Stimulated activated naive CD8-positive, alpha-beta T cell treated with anti-CD3 and anti-CD28 coated beads, Interleukin-15, Interleukin-2, amounts not matched to agents 100 ng/mL and 50 ng/mL, for 24 hours (primary cell): ENCODE measurements at regions not wholly inside any gene's neighbourhood (a gene's known extent, or its start where the extent isn't known, plus 50 kb on each side); places are given as distances from the start of the nearest gene placed in this dataset.

Experiments
- H3K27ac Mint-ChIP-seq: one replicate; pipeline ENCODE4 v1.8.0; 2021; ENCODE audit warnings: mild to moderate bottlenecking, mixed read lengths
- H3K27me3 Mint-ChIP-seq: one replicate; pipeline ENCODE4 v1.8.0; 2021; ENCODE audit warnings: mixed read lengths
- H3K36me3 Mint-ChIP-seq: one replicate; pipeline ENCODE4 v1.8.0; 2021; ENCODE audit warnings: low read depth, mixed read lengths
- H3K4me1 Mint-ChIP-seq: one replicate; pipeline ENCODE4 v1.8.0; 2021; ENCODE audit warnings: low read depth, mixed read lengths
- H3K4me3 Mint-ChIP-seq: one replicate; pipeline ENCODE4 v1.8.0; 2021; ENCODE audit warnings: mild to moderate bottlenecking, mixed read lengths
- H3K9me3 Mint-ChIP-seq: one replicate; pipeline ENCODE4 v1.8.0; 2021; ENCODE audit warnings: mixed read lengths

DNA sequence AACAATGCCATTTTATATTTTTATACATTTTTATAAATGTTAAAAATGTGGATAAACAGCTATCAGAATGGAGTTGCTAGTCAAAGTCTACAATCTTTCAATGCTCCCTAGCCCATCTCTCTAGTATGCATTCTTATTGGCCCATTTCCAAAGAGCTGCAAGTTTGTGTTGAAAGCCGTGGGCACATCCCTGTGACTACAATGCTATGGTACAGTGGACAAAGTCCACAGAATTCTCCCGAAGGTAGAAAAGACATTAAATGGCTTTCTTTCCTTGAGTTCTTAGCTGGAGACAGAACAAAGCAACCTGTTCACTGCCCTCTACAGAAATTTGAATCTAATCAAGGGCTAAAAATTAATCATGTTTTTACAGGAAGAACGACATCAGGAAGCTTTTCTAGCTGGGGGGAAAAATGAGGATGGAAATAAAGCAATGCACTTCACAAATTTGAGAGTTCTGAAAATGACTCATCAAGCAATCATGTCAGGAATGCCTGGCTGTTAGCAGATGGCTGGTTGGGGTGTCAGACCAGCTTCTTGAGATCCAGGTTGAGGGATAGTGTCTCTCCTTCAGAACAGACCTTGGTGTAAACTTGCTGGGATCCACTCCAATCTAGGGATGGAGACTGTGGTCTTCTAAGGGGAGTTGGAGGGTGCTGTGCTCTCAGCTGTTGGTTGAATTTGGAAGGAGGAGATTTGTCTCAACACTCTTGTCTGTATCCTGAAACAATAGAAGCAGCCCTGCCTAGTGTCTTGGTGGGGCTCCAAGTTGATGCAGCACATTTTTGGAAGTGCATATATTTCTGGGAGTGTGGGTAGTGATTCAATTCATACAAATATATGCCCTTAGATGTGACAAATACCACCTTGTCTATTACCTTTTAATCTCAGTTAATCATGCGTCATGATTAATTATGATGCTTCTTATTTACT, 143.4 kb upstream of the PHACTR1 start:
- no peak overlapping the region for H3K4me3 Mint-ChIP-seq
- H3K27ac Mint-ChIP-seq: no peak overlapping the region
- no peaks in the 10 kb centered on the region for H3K36me3 Mint-ChIP-seq
- no peaks in the 10 kb centered on the region for H3K9me3 Mint-ChIP-seq
- H3K4me1 Mint-ChIP-seq: no peaks in the 10 kb centered on the region
- no peaks in the 10 kb centered on the region for H3K27me3 Mint-ChIP-seq

DNA sequence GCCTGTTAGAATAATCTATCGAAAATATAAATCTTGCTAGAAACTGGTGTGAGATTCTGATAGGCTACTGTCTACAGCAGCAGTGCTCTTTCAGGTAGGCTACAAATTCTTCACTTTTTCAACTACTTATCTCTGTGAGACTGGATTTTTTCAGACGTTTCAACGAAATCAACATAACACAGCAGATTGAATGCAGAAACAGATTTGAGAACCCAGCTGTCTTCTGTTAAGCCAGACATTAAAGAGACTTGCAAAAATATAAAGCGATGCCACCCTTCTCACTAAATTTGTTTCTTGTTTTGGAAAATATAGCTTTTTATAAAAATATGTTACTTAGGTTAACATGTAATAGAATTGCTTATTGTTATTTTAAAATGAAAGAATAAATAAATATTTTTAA, 140.6 kb upstream of the PHACTR1 start:
- Mint-ChIP-seq H3K27me3 (no peaks in the 10 kb centered on the region), H3K36me3 (no peaks in the 10 kb centered on the region), H3K9me3 (no peaks in the 10 kb centered on the region), H3K4me3 (no peak overlapping the region), H3K4me1 (no peaks in the 10 kb centered on the region), H3K27ac (no peak overlapping the region)

DNA sequence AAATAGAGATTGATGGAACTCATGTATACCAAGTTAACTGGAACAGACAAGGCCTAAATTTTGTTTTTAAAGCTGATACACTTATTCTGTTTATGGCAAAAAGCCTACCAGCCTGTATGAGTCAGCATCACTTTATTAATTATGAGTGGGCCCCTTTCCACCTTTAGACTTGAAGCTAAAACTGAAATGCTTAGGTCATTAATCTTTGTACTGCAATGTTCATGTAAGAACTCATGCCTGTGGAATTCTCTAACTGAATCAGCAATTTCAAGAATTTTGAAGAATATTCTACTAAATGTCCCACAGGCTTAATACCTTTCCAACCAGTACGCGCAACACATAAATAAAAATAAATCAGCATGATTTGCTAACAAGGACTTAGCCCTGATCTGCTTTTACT, 140.2 kb upstream of the PHACTR1 start:
- H3K4me1 Mint-ChIP-seq: no peaks in the 10 kb centered on the region
- H3K27me3 Mint-ChIP-seq: no peaks in the 10 kb centered on the region

GRCh38 chr6:12577124-12577850, 139.3 kb upstream of the PHACTR1 start:
- H3K9me3 Mint-ChIP-seq: no peaks in the 10 kb centered on the region
- no peak overlapping the region for H3K4me3 Mint-ChIP-seq
- no peaks in the 10 kb centered on the region for H3K27me3 Mint-ChIP-seq
- H3K36me3 Mint-ChIP-seq: no peaks in the 10 kb centered on the region
- H3K27ac Mint-ChIP-seq: no peak overlapping the region
- no peaks in the 10 kb centered on the region for H3K4me1 Mint-ChIP-seq

More for the DNA sequence above, 140.2 kb upstream of the PHACTR1 start:
- H3K4me3 Mint-ChIP-seq: no peak overlapping the region
- H3K9me3 Mint-ChIP-seq: no peaks in the 10 kb centered on the region
- no peak overlapping the region for H3K27ac Mint-ChIP-seq
- H3K36me3 Mint-ChIP-seq: no peaks in the 10 kb centered on the region

GRCh38 chr6:12578097-12578496, 138.5 kb upstream of the PHACTR1 start:
- H3K4me1 Mint-ChIP-seq: no peaks in the 10 kb centered on the region
- H3K36me3 Mint-ChIP-seq: no peaks in the 10 kb centered on the region
- no peaks in the 10 kb centered on the region for H3K9me3 Mint-ChIP-seq
- no peak overlapping the region for H3K4me3 Mint-ChIP-seq
- H3K27me3 Mint-ChIP-seq: no peaks in the 10 kb centered on the region
- no peak overlapping the region for H3K27ac Mint-ChIP-seq

GRCh38 chr6:12578751-12579150, 137.8 kb upstream of the PHACTR1 start:
- H3K27ac Mint-ChIP-seq: no peak overlapping the region
- H3K9me3 Mint-ChIP-seq: no peaks in the 10 kb centered on the region

GRCh38 chr6:12580290-12580689, 136.3 kb upstream of the PHACTR1 start:
- H3K9me3 Mint-ChIP-seq: no peaks in the 10 kb centered on the region
- no peak overlapping the region for H3K27ac Mint-ChIP-seq
- no peak overlapping the region for H3K4me3 Mint-ChIP-seq
- no peaks in the 10 kb centered on the region for H3K27me3 Mint-ChIP-seq
- H3K36me3 Mint-ChIP-seq: no peaks in the 10 kb centered on the region
- H3K4me1 Mint-ChIP-seq: no peaks in the 10 kb centered on the region

More at GRCh38 chr6:12578751-12579150, 137.8 kb upstream of the PHACTR1 start:
- Mint-ChIP-seq H3K36me3 (no peaks in the 10 kb centered on the region), H3K4me1 (no peaks in the 10 kb centered on the region), H3K27me3 (no peaks in the 10 kb centered on the region), H3K4me3 (no peak overlapping the region)

- H3K27ac Mint-ChIP-seq: no peak overlapping the region
- no peaks in the 10 kb centered on the region for H3K9me3 Mint-ChIP-seq
- H3K4me3 Mint-ChIP-seq: no peak overlapping the region
- no peaks in the 10 kb centered on the region for H3K4me1 Mint-ChIP-seq
- peaks cover 6% of the 10 kb centered on the region for H3K27me3 Mint-ChIP-seq
- H3K36me3 Mint-ChIP-seq: no peaks in the 10 kb centered on the region
These were observed 134.0 kb upstream of the PHACTR1 start for GRCh38 chr6:12582421-12583110.

DNA sequence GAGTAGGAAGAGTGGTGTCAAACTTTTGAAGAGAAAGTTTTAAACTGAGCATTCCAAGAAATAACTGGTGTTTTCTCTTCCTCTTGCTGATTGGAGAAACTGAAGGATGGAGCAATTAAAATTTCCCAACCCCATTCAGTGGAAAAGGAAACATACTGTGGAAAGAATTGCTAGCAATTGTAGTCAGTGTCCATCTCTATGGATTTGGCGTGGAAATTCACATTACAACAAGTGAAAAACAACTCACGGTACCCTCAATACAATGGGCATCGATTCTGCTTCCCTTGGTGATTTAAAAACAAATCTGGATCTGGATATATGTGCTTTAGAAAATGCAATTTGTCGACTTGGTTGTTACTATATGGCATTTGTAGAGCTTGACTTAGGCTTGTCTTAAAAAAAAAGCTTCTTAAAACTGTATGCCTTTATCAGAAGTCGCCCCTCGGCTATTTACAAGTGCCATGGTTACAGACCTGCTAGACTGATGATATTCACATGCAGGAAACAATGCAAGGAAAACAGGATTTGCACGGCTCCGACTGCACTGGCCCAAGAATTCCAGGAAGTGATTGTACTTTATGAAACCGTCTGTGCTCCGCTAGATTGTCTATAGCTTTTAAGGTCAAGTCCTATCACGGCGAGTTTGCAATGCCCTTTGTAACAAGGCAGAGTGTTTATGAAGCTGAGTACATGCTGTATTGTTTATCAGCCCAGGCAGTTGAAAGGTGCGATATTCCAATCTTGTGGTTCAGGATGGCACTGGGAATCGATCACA, 131.7 kb upstream of the PHACTR1 start:
- H3K9me3 Mint-ChIP-seq: no peaks in the 10 kb centered on the region
- peaks cover 9% of the 10 kb centered on the region for H3K27me3 Mint-ChIP-seq
- no peaks in the 10 kb centered on the region for H3K36me3 Mint-ChIP-seq
- no peaks in the 10 kb centered on the region for H3K4me1 Mint-ChIP-seq
- H3K27ac Mint-ChIP-seq: no peak overlapping the region
- no peak overlapping the region for H3K4me3 Mint-ChIP-seq

GRCh38 chr6:12585497-12585958, 131.0 kb upstream of the PHACTR1 start:
- Mint-ChIP-seq H3K9me3 (no peaks in the 10 kb centered on the region), H3K36me3 (no peaks in the 10 kb centered on the region), H3K27ac (no peak overlapping the region), H3K27me3 (peaks cover 9% of the 10 kb centered on the region), H3K4me3 (no peak overlapping the region), H3K4me1 (no peaks in the 10 kb centered on the region)

- H3K4me3 Mint-ChIP-seq: no peak overlapping the region
These were observed 129.7 kb upstream of the PHACTR1 start for GRCh38 chr6:12586721-12587480.

DNA sequence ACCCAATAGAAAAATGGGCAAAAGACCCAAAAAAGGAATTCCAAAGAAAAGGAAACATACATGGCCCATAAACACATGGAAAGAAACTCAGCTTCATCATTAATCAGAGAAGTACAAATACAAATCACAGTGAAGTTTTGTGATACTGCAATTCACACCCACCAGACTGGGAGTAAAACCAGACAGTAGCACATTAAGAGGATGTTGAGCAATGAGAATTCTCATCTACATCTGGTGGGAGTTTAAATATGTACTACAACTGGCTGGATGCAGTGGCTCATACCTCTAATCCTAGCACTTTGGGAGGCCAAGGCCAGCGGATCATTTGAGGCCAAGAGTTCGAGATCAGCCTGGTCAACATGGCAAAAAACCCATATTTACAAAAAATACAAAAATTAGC, 125.7 kb upstream of the PHACTR1 start:
- Mint-ChIP-seq H3K36me3 (no peaks in the 10 kb centered on the region), H3K4me3 (no peak overlapping the region), H3K4me1 (peaks cover 7% of the 10 kb centered on the region), H3K9me3 (no peaks in the 10 kb centered on the region), H3K27ac (no peak overlapping the region), H3K27me3 (peaks cover 19% of the 10 kb centered on the region)

More at GRCh38 chr6:12586721-12587480, 129.7 kb upstream of the PHACTR1 start:
- H3K4me1 Mint-ChIP-seq: no peaks in the 10 kb centered on the region
- H3K27me3 Mint-ChIP-seq: peaks cover 9% of the 10 kb centered on the region
- H3K27ac Mint-ChIP-seq: no peak overlapping the region
- no peaks in the 10 kb centered on the region for H3K9me3 Mint-ChIP-seq
- H3K36me3 Mint-ChIP-seq: no peaks in the 10 kb centered on the region

GRCh38 chr6:12592634-12593033, 123.9 kb upstream of the PHACTR1 start:
- Mint-ChIP-seq H3K9me3 (no peaks in the 10 kb centered on the region), H3K4me3 (no peak overlapping the region), H3K27me3 (peaks cover 13% of the 10 kb centered on the region), H3K27ac (no peak overlapping the region), H3K36me3 (no peaks in the 10 kb centered on the region), H3K4me1 (peaks cover 7% of the 10 kb centered on the region)
